HCT116 (cell line): ENCODE measurements at regions not wholly inside any gene's neighbourhood (a gene's known extent, or its start where the extent isn't known, plus 50 kb on each side); places are given as distances from the start of the nearest gene placed in this dataset.

Source experiments
- CTCF ChIP-seq, 3 experiments: fragments of 200-600 bp in 1 of 3; sonication (generic) in 1 of 3; IDR thresholded peaks in 2 of 3; conservative IDR thresholded peaks in 1 of 3; 2 replicates each; pipeline ENCODE4 v1.5.1; 2012 to 2017; ENCODE audit warnings: low read depth in 2 of 3, low read length in 2 of 3, antibody characterized with exemption in 1 of 3, borderline replicate concordance in 1 of 3, control low read depth in 1 of 3, mild to moderate bottlenecking in 1 of 3, mixed read lengths in 1 of 3, mixed run types in 1 of 3, moderate library complexity in 1 of 3; ENCODE audit not compliant: insufficient read depth in 1 of 3
- EZH2 ChIP-seq: fragments of 200-600 bp; sonication (generic); IDR thresholded peaks from 2 replicates; pipeline ENCODE4 v1.6.1; 2017; ENCODE audit warnings: antibody characterized with exemption, mixed run types
- EZH2phosphoT487 ChIP-seq: fragments of 200-600 bp; IDR thresholded peaks from 2 replicates; pipeline ENCODE4 v1.6.1; 2018; ENCODE audit warnings: antibody characterized with exemption, borderline replicate concordance
- JUND ChIP-seq: IDR thresholded peaks from 2 replicates; pipeline ENCODE4 v1.6.1; 2012
- POLR2A ChIP-seq: IDR thresholded peaks from 2 replicates; pipeline ENCODE4 v1.7.0; 2011; ENCODE audit warnings: borderline replicate concordance; ENCODE audit not compliant: insufficient read depth, insufficient read length; ENCODE audit errors: extremely low read depth
- POLR2AphosphoS5 ChIP-seq: IDR thresholded peaks from 2 replicates; pipeline ENCODE4 v1.6.1; 2011; ENCODE audit warnings: mild to moderate bottlenecking, low read depth, low read length, moderate library complexity
- RAD21 ChIP-seq: IDR thresholded peaks from 2 replicates; pipeline ENCODE4 v1.6.1; 2012; ENCODE audit warnings: low read depth, mild to moderate bottlenecking
- SIN3A ChIP-seq: IDR thresholded peaks from 2 replicates; pipeline ENCODE4 v1.6.1; 2012; ENCODE audit warnings: low read depth
- YY1 ChIP-seq: IDR thresholded peaks from 2 replicates; pipeline ENCODE4 v1.6.1; 2011; ENCODE audit warnings: low read length, low read depth, moderate library complexity, mild to moderate bottlenecking; ENCODE audit not compliant: insufficient replicate concordance; ENCODE audit errors: extremely low read depth
- ZBTB33 ChIP-seq: IDR thresholded peaks from 2 replicates; pipeline ENCODE4 v1.6.1; 2011; ENCODE audit warnings: mild to moderate bottlenecking, low read length, moderate library complexity; ENCODE audit not compliant: insufficient replicate concordance; ENCODE audit errors: extremely low read depth
- TF ChIP-seq, protein P1 (sequence below): IDR thresholded peaks from 2 replicates; pipeline ENCODE4 v1.6.1; 2012

- TF ChIP-seq EZH2 (no peak), CTCF (IDR thresholded peaks at IDR 0.05 in 2 of 3, conservative IDR thresholded peaks at IDR 0.05 in 1 of 3; ENCODE audit: borderline replicate concordance in 1 of 3, insufficient read depth in 1 of 3, low read depth in 2 of 3, low read length in 2 of 3) (no peak), YY1 (no peak), JUND (no peak), RAD21 (no peak), SIN3A (no peak), ZBTB33 (no peak), POLR2AphosphoS5 (no peak), POLR2A (no peak), EZH2phosphoT487 (no peak)
- TF ChIP-seq, protein P1, sequence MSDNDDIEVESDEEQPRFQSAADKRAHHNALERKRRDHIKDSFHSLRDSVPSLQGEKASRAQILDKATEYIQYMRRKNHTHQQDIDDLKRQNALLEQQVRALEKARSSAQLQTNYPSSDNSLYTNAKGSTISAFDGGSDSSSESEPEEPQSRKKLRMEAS, result no peak
Observed at GRCh38 chr4:126564283-126564854, 1068.4 kb upstream of the INTU start.
